Memory B cell (primary cell): ENCODE measurements at regions not wholly inside any gene's neighbourhood (a gene's known extent, or its start where the extent isn't known, plus 50 kb on each side); places are given as distances from the start of the nearest gene placed in this dataset.
"Not testable (repeated sequence)": the region's sequence is repeated elsewhere in the genome, so short reads cannot be mapped to it uniquely, and the experiment has no call there.

ENCODE experiments used
- ATAC-seq: fragments of 150-1000 bp; cut with Tn5 transposase; 2 replicates; pipeline ENCODE4 v1.10.0; 2021; ENCODE audit warnings: low read depth, mild to moderate bottlenecking, moderate library complexity
- DNase-seq, 2 donors: peaks; one replicate each; pipeline ENCODE4 v3.0.0; 2022; ENCODE audit warnings: low spot score in 2 of 2
- H3K27ac Mint-ChIP-seq: one replicate; pipeline ENCODE4 v1.8.0; 2022; ENCODE audit warnings: mild to moderate bottlenecking, moderate library complexity, mixed read lengths
- H3K27me3 Mint-ChIP-seq: one replicate; pipeline ENCODE4 v1.8.0; 2022; ENCODE audit warnings: mixed read lengths
- H3K36me3 Mint-ChIP-seq: one replicate; pipeline ENCODE4 v1.8.0; 2022; ENCODE audit warnings: mild to moderate bottlenecking, mixed read lengths
- H3K4me1 Mint-ChIP-seq: one replicate; pipeline ENCODE4 v1.8.0; 2022; ENCODE audit warnings: mixed read lengths
- H3K4me3 Mint-ChIP-seq: one replicate; pipeline ENCODE4 v1.8.0; 2022; ENCODE audit warnings: mild to moderate bottlenecking, moderate library complexity, mixed read lengths
- H3K9me3 Mint-ChIP-seq: one replicate; pipeline ENCODE4 v1.8.0; 2022; ENCODE audit warnings: mixed read lengths

DNA sequence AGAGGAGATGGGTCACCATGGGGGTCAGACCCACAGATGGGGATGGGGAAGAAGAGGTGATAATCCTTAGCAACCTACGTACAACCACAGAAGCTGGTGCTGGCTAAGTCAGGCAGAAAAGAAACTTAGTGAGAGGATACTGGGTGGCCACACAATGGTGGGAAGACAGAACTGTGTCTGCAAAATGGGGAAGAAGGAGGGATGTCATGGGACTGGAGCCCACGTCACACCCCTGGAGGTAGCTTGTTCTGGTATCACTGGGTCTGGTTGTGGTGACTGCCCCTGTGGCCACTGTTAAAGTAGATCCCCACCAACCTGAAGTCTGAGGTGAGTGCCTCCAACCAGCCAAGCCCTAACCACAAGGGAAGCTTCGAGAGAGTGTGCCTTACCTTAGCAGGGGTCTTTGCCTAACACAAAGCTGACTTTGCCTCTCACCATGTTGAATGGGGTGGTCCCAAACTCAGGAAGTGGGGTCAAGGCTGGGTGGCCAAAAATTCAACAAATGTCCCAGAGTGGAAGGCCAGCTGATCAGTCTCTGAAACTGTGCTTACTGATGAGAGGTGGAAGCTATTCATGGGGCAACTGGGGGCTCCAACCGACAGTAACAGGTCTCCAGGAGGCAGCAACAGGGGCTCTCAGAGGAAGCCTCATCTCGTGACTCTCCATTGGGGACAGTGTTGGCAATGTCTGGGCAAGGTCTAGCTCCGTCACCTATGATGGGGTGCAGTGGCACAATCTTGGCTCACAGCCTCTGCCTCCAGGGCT lies 64.8 kb upstream of the SLC1A4 start:
- ATAC-seq, result peak; percentile 84
- H3K27ac Mint-ChIP-seq, result peak overlapping the region; percentile 6
- peaks cover 20% of the 10 kb centered on the region for H3K36me3 Mint-ChIP-seq
- no peak overlapping the region for H3K4me3 Mint-ChIP-seq
- no peaks in the 10 kb centered on the region for H3K27me3 Mint-ChIP-seq
- H3K4me1 Mint-ChIP-seq, result peaks cover 32% of the 10 kb centered on the region
- DNase-seq, result no peak
- peaks cover 3% of the 10 kb centered on the region for H3K9me3 Mint-ChIP-seq

DNA sequence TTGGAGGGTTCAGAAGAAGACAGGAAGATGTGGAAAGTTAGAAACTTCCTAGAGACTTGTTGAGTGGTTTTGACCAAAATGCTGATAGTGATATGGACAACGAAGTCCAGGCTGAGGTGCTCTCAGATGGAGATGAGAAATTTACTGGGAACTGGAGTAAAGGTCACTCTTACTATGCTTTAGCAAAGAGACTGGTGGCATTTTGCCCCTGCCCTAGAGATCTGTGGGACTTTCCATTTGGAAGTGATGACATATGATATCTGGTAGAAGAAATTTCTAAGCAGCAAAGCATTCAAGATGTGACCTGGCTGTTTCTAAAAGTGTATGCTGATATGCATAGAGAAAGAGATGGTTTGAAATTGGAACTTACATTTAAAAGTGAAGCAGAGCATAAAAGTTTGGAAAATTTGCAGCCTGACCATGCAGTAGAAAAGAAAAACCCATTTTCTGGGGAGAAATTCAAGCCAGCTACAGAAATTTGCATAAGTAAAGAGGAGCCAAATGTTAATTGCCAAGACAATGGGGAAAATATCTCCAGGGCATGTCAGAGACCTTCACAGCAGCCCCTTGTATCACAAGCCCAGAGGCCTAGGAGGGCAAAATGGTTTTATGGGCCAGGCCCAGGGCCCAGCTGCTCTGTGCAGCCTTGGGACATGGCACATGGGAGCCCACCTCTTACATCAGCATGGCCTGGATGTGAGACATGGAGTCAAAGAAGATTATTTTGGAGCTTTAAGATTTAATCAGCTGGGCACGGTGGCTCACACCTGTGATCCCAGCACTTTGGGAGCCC lies 63.1 kb upstream of the SLC1A4 start:
- peak overlapping the region; percentile 43 for H3K27ac Mint-ChIP-seq
- H3K27me3 Mint-ChIP-seq, H3K9me3 Mint-ChIP-seq, DNase-seq, H3K4me3 Mint-ChIP-seq, ATAC-seq: not testable (repeated sequence)
- H3K4me1 Mint-ChIP-seq, result peaks cover 42% of the 10 kb centered on the region
- peaks cover 20% of the 10 kb centered on the region for H3K36me3 Mint-ChIP-seq

- Mint-ChIP-seq H3K27me3 (no peaks in the 10 kb centered on the region), H3K36me3 (peaks cover 20% of the 10 kb centered on the region), H3K9me3 (peaks cover 3% of the 10 kb centered on the region), H3K27ac (no peak overlapping the region), H3K4me1 (peaks cover 55% of the 10 kb centered on the region), H3K4me3 (no peak overlapping the region)
- ATAC-seq (no peak), DNase-seq (no peak)
Measured at GRCh38 chr2:64928813-64929212, 60.4 kb upstream of the SLC1A4 start.

GRCh38 chr2:64929333-64929732 lies 59.9 kb upstream of the SLC1A4 start:
- Mint-ChIP-seq H3K27me3 (no peaks in the 10 kb centered on the region), H3K27ac (no peak overlapping the region), H3K36me3 (peaks cover 16% of the 10 kb centered on the region), H3K4me3 (no peak overlapping the region), H3K4me1 (peaks cover 55% of the 10 kb centered on the region), H3K9me3 (peaks cover 3% of the 10 kb centered on the region)
- ATAC-seq, result no peak
- DNase-seq, result no peak

GRCh38 chr2:64930258-64930671 lies 58.9 kb upstream of the SLC1A4 start:
- Mint-ChIP-seq H3K36me3 (peaks cover 16% of the 10 kb centered on the region), H3K27ac (peak overlapping the region; percentile 28), H3K4me1 (peaks cover 60% of the 10 kb centered on the region), H3K4me3 (peak overlapping the region; percentile 76), H3K27me3 (no peaks in the 10 kb centered on the region), H3K9me3 (peaks cover 3% of the 10 kb centered on the region)
- ATAC-seq (no peak), DNase-seq (no peak)

- Mint-ChIP-seq H3K4me3 (peak overlapping the region; percentile 95), H3K4me1 (peaks cover 57% of the 10 kb centered on the region)
Measured at GRCh38 chr2:64931246-64932115, 57.7 kb upstream of the SLC1A4 start.

DNA sequence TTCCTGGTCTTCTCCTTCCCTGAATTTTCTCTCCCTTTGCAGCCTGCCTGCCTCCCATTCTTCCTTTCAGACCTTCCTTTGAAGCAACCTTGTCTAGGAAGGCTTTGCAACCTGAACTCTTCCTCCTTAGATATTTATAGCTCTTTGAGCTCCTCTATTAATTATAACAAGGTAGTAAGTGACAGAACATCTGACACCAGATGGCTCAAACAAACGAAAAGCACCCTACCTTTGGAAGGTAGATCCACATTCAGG lies 57.2 kb upstream of the SLC1A4 start:
- H3K27ac Mint-ChIP-seq, result peak overlapping the region; percentile 93
- peaks cover 5% of the 10 kb centered on the region for H3K36me3 Mint-ChIP-seq
- ATAC-seq, result no peak
- H3K4me3 Mint-ChIP-seq, result peak overlapping the region; percentile 95
- DNase-seq, result no peak
- H3K9me3 Mint-ChIP-seq, result peaks cover 1% of the 10 kb centered on the region
- no peaks in the 10 kb centered on the region for H3K27me3 Mint-ChIP-seq
- H3K4me1 Mint-ChIP-seq, result peaks cover 55% of the 10 kb centered on the region

More at GRCh38 chr2:64931246-64932115, 57.7 kb upstream of the SLC1A4 start:
- Mint-ChIP-seq H3K9me3 (peaks cover 3% of the 10 kb centered on the region), H3K27me3 (no peaks in the 10 kb centered on the region), H3K36me3 (peaks cover 7% of the 10 kb centered on the region), H3K27ac (peak overlapping the region; percentile 93)
- ATAC-seq (no peak), DNase-seq (no peak)

GRCh38 chr2:64932371-64933216 lies 56.6 kb upstream of the SLC1A4 start:
- no peak for DNase-seq
- Mint-ChIP-seq H3K9me3 (no peaks in the 10 kb centered on the region), H3K4me1 (peaks cover 51% of the 10 kb centered on the region), H3K27ac (peak overlapping the region; percentile 93), H3K4me3 (peak overlapping the region; percentile 95), H3K27me3 (no peaks in the 10 kb centered on the region), H3K36me3 (peaks cover under 1% of the 10 kb centered on the region)
- ATAC-seq, result peak; percentile 73

GRCh38 chr2:64934530-64934929 lies 54.7 kb upstream of the SLC1A4 start:
- Mint-ChIP-seq H3K36me3 (no peaks in the 10 kb centered on the region), H3K27me3 (no peaks in the 10 kb centered on the region), H3K4me1 (peaks cover 59% of the 10 kb centered on the region), H3K4me3 (peak overlapping the region; percentile 14), H3K27ac (peak overlapping the region; percentile 18), H3K9me3 (no peaks in the 10 kb centered on the region)
- DNase-seq (no peak), ATAC-seq (no peak)

GRCh38 chr2:64936809-64937208 lies 52.4 kb upstream of the SLC1A4 start:
- Mint-ChIP-seq H3K4me1 (peaks cover 50% of the 10 kb centered on the region), H3K4me3 (no peak overlapping the region), H3K9me3 (no peaks in the 10 kb centered on the region), H3K36me3 (no peaks in the 10 kb centered on the region), H3K27me3 (no peaks in the 10 kb centered on the region), H3K27ac (no peak overlapping the region)
- ATAC-seq, result no peak
- DNase-seq, result no peak

DNA sequence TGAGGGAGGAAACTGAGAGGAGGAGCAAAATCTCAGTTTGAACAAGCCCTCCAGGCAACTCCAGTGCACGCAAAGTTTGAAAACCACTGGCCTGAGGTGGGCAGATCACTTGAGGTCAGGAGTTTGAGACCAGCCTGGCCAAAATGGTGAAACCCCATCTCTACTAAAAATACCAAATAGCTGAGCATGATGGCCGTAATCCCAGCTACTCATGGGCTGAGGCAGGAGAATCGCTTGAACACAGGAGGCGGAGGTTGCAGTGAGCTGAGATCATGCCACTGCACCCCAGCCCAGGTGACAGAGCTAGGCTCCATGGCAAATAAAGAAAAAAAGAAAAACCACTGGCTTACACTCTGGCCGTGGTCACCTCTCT lies 51.9 kb upstream of the SLC1A4 start:
- H3K27ac Mint-ChIP-seq, result peak overlapping the region; percentile 51
- not testable (repeated sequence) for H3K9me3 Mint-ChIP-seq, ATAC-seq, DNase-seq, H3K27me3 Mint-ChIP-seq, H3K36me3 Mint-ChIP-seq
- H3K4me3 Mint-ChIP-seq, result peak overlapping the region; percentile 50
- H3K4me1 Mint-ChIP-seq, result peaks cover 50% of the 10 kb centered on the region

DNA sequence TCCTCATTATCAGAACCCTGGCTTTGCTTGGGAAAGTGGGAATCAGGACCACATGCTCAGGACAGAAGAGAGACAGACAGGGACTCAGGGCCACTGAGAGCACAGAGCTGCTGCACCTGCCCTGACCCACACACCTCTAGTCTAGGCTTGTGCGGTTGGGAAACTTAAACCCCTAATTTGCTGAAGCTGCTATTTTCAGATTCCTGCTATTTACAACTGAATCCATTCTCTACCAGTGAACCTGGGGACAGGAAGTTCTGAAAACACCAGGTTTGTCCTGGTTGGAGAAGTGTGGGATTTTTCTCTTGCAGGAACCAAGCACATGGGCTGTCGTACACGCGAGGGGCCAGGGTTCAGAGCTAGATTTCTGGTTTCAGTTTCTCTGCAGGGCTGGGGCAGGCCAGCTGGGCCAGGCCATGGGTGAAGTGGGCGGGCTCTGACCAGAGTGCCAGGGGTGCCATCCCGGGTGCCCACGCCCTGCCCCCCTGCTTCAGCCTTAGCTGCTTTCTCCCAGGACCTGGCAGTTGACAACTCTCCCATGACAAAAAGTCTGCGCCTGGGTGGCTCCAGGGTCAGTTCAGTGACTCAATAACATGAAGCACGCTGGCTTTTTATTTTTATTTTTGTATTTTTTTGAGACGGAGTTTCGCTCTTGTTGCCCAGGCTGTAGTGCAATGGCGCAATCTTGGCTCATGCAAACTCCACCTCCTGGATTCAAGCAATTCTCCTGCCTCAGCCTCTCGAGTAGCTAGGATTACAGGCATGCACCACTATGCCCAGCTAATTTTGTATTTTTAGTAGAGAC lies 51.3 kb upstream of the SLC1A4 start:
- no peaks in the 10 kb centered on the region for H3K27me3 Mint-ChIP-seq
- ATAC-seq, result peak; percentile 56
- peak overlapping the region; percentile 50 for H3K4me3 Mint-ChIP-seq
- peak overlapping the region; percentile 51 for H3K27ac Mint-ChIP-seq
- H3K36me3 Mint-ChIP-seq, result no peaks in the 10 kb centered on the region
- no peak for DNase-seq
- no peaks in the 10 kb centered on the region for H3K9me3 Mint-ChIP-seq
- peaks cover 44% of the 10 kb centered on the region for H3K4me1 Mint-ChIP-seq
